Keratinocyte (primary cell): ENCODE measurements at regions not wholly inside any gene's neighbourhood (a gene's known extent, or its start where the extent isn't known, plus 50 kb on each side); places are given as distances from the start of the nearest gene placed in this dataset.

Source experiments
- CTCF ChIP-seq, 3 experiments: IDR thresholded peaks in 1 of 3; conservative IDR thresholded peaks in 1 of 3; optimal IDR thresholded peaks in 1 of 3; 2 replicates in 2 of 3; 3 replicates in 1 of 3; pipeline versions ENCODE3 to v1.5.1; 2011; ENCODE audit warnings: low read length in 3 of 3, mild to moderate bottlenecking in 3 of 3, moderate library complexity in 2 of 3, control low read depth in 1 of 3, inconsistent platforms in 1 of 3; ENCODE audit not compliant: insufficient read depth in 2 of 3; ENCODE audit errors: extremely low read depth in 1 of 3
- EZH2 ChIP-seq: IDR thresholded peaks from one replicate; pipeline ENCODE4 v1.6.1; 2012; ENCODE audit warnings: inconsistent platforms, mild to moderate bottlenecking, low read length, moderate library complexity

GRCh38 chr3:99439892-99440291, 198.5 kb upstream of the COL8A1 start:
- TF ChIP-seq CTCF (optimal IDR thresholded peaks at IDR 0.05 in 1 of 3, IDR thresholded peaks at IDR 0.05 in 1 of 3, conservative IDR thresholded peaks at IDR 0.05 in 1 of 3; ENCODE audit: extremely low read depth in 1 of 3, insufficient read depth in 2 of 3, low read length in 3 of 3), result no peak
- no peak for TF ChIP-seq EZH2
